ENCODE measurements at regions not wholly inside any gene's neighbourhood (a gene's known extent, or its start where the extent isn't known, plus 50 kb on each side); places are given as distances from the start of the nearest gene placed in this dataset.

DNA sequence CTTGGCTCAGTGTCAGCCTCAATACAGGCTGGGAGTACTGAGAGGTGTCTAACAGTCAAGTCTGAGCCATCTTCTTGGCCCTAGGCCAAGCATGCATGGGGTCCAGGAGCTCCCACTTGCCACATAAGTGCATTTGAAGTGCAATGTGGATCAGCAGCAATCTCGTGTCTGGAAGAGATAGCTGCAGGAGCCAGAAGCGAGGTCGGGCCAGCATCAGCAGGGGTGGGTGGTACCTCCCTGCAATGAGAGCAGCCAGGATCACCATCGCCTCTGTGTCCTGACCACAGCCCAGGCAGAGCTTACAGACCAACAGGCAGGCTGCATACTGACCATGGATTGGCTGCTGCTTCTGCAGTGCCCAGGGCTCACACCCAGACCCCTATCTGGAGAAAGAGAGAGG is 83.0 kb upstream of the CXCL12 start:
- no peak overlapping the region for H3K4me2 ChIP-seq
- no peak overlapping the region for H2AFZ ChIP-seq
- H3K27ac ChIP-seq, result no peak overlapping the region
- H3K79me2 ChIP-seq, result no peaks in the 10 kb centered on the region
- no peaks in the 10 kb centered on the region for H3K9me3 ChIP-seq (ENCODE audit: low read depth)
- WGBS (ENCODE audit: low lambda C conversion rate, missing lambda C conversion rate), result 90% methylated on average over 4 of the region's 4 CpGs
- no peaks in the 10 kb centered on the region for H4K20me1 ChIP-seq (ENCODE audit: insufficient read depth, poor library complexity, severe bottlenecking)
- no peaks in the 10 kb centered on the region for H3K36me3 ChIP-seq (replicated peaks; ENCODE audit: insufficient read depth, low read depth)
- TF ChIP-seq, protein P1, sequence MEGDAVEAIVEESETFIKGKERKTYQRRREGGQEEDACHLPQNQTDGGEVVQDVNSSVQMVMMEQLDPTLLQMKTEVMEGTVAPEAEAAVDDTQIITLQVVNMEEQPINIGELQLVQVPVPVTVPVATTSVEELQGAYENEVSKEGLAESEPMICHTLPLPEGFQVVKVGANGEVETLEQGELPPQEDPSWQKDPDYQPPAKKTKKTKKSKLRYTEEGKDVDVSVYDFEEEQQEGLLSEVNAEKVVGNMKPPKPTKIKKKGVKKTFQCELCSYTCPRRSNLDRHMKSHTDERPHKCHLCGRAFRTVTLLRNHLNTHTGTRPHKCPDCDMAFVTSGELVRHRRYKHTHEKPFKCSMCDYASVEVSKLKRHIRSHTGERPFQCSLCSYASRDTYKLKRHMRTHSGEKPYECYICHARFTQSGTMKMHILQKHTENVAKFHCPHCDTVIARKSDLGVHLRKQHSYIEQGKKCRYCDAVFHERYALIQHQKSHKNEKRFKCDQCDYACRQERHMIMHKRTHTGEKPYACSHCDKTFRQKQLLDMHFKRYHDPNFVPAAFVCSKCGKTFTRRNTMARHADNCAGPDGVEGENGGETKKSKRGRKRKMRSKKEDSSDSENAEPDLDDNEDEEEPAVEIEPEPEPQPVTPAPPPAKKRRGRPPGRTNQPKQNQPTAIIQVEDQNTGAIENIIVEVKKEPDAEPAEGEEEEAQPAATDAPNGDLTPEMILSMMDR (IDR thresholded peaks at IDR 0.05; ENCODE audit: poor library complexity), result no peak
- TF ChIP-seq EZH2phosphoT487 (IDR thresholded peaks at IDR 0.05; ENCODE audit: low read depth, severe bottlenecking, unreplicated experiment) (no peak), EZH2 (IDR thresholded peaks at IDR 0.05; ENCODE audit: borderline replicate concordance) (no peak)
- H3K4me3 ChIP-seq, result no peak overlapping the region
- H3K4me1 ChIP-seq (ENCODE audit: insufficient read depth), result no peaks in the 10 kb centered on the region
- no peaks in the 10 kb centered on the region for H3K27me3 ChIP-seq
- no peak for DNase-seq (ENCODE audit: low spot score)
- no peaks in the 10 kb centered on the region for H3K9me2 ChIP-seq (replicated peaks; ENCODE audit: insufficient read depth)

DNA sequence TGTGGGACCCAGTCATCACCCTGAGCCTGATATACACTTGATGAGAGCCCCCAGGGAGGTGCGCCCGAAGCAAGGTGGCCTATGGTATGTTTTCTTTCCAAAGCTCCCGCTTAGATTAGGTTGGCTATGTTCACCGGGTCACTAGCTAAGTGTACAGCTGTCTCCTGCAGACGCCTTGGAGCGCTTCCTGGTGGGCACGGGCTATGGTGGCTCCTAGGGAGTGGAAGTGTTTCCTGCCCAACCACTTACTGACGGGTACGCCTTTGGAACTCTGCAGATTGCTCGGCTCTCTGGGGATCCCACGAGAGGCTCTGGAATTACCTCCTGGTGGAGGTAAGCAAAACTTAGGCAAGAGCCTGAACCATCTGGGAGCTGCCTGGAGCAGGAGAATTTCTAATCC is 83.6 kb upstream of the CXCL12 start:
- Histone ChIP-seq H3K36me3 (replicated peaks; ENCODE audit: insufficient read depth, low read depth) (no peaks in the 10 kb centered on the region), H3K4me3 (no peak overlapping the region), H3K9me2 (replicated peaks; ENCODE audit: insufficient read depth) (no peaks in the 10 kb centered on the region), H3K4me2 (no peak overlapping the region), H3K27me3 (no peaks in the 10 kb centered on the region), H2AFZ (no peak overlapping the region), H3K27ac (no peak overlapping the region), H3K79me2 (no peaks in the 10 kb centered on the region), H3K4me1 (ENCODE audit: insufficient read depth) (no peaks in the 10 kb centered on the region), H3K9me3 (ENCODE audit: low read depth) (no peaks in the 10 kb centered on the region), H4K20me1 (ENCODE audit: insufficient read depth, poor library complexity, severe bottlenecking) (no peaks in the 10 kb centered on the region)
- no peak for DNase-seq (ENCODE audit: low spot score)
- 92% methylated on average over 11 of the region's 11 CpGs for WGBS (ENCODE audit: low lambda C conversion rate, missing lambda C conversion rate)
- TF ChIP-seq EZH2phosphoT487 (IDR thresholded peaks at IDR 0.05; ENCODE audit: low read depth, severe bottlenecking, unreplicated experiment) (no peak), EZH2 (IDR thresholded peaks at IDR 0.05; ENCODE audit: borderline replicate concordance) (no peak)
- TF ChIP-seq, protein P1 (IDR thresholded peaks at IDR 0.05; ENCODE audit: poor library complexity), result no peak

DNA sequence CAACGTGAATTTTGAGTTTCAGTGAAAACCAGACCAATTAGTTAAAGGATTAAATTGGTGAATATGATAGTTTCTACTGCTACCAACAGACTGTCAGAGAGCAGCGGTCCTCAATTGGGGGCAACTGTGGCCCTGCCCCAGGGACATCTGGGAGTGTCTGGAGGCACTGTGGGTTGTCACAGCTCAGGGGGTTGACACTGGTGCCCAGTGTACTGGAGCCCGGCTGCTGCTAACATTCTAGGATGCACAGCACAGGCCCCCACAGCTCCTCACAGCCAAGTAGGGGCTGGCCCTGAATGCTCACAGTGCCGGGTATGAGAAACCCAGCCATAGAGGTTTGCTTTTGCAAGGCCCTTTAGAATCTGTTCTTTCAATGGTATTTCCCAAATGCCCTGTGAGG is 84.1 kb upstream of the CXCL12 start:
- no peaks in the 10 kb centered on the region for H3K9me2 ChIP-seq (replicated peaks; ENCODE audit: insufficient read depth)
- no peaks in the 10 kb centered on the region for H3K27me3 ChIP-seq
- H3K36me3 ChIP-seq (replicated peaks; ENCODE audit: insufficient read depth, low read depth), result no peaks in the 10 kb centered on the region
- H4K20me1 ChIP-seq (ENCODE audit: insufficient read depth, poor library complexity, severe bottlenecking), result no peaks in the 10 kb centered on the region
- no peaks in the 10 kb centered on the region for H3K79me2 ChIP-seq
- TF ChIP-seq EZH2 (IDR thresholded peaks at IDR 0.05; ENCODE audit: borderline replicate concordance) (no peak), EZH2phosphoT487 (IDR thresholded peaks at IDR 0.05; ENCODE audit: low read depth, severe bottlenecking, unreplicated experiment) (no peak)
- TF ChIP-seq, protein P1 (IDR thresholded peaks at IDR 0.05; ENCODE audit: poor library complexity), result no peak
- H3K4me3 ChIP-seq, result no peak overlapping the region
- DNase-seq (ENCODE audit: low spot score), result no peak
- H3K9me3 ChIP-seq (ENCODE audit: low read depth), result no peaks in the 10 kb centered on the region
- no peak overlapping the region for H2AFZ ChIP-seq
- 97% methylated on average over 4 of the region's 4 CpGs for WGBS (ENCODE audit: low lambda C conversion rate, missing lambda C conversion rate)
- H3K4me1 ChIP-seq (ENCODE audit: insufficient read depth), result no peaks in the 10 kb centered on the region
- no peak overlapping the region for H3K27ac ChIP-seq
- H3K4me2 ChIP-seq, result no peak overlapping the region

DNA sequence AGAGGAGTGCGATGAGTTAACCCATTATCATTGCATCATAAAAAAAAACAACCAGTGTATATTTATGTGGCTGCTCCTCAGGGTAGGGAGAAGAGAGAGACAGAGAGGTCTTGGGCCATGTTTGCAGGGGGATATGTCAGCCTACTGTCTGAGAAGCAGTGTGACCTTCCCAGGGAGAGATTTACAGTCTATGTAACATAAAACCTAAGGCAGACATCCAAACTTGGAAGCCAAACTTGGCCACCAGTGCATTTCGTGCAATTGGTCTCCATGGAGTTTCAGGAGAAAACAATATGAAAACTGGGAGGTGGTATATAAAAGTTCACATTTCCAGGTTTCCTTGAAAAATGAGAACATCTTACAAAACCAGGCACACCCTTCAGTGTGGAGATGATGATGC is 85.9 kb upstream of the CXCL12 start:
- 64% methylated on average over 2 of the region's 2 CpGs for WGBS (ENCODE audit: low lambda C conversion rate, missing lambda C conversion rate)
- Histone ChIP-seq H3K4me2 (no peak overlapping the region), H3K9me3 (ENCODE audit: low read depth) (no peaks in the 10 kb centered on the region), H4K20me1 (ENCODE audit: insufficient read depth, poor library complexity, severe bottlenecking) (no peaks in the 10 kb centered on the region), H3K9me2 (replicated peaks; ENCODE audit: insufficient read depth) (no peaks in the 10 kb centered on the region), H3K27ac (no peak overlapping the region), H3K4me3 (no peak overlapping the region), H2AFZ (no peak overlapping the region), H3K36me3 (replicated peaks; ENCODE audit: insufficient read depth, low read depth) (no peaks in the 10 kb centered on the region), H3K4me1 (ENCODE audit: insufficient read depth) (no peaks in the 10 kb centered on the region), H3K27me3 (no peaks in the 10 kb centered on the region), H3K79me2 (no peaks in the 10 kb centered on the region)
- TF ChIP-seq, protein P1 (IDR thresholded peaks at IDR 0.05; ENCODE audit: poor library complexity), result no peak
- no peak for TF ChIP-seq EZH2 (IDR thresholded peaks at IDR 0.05; ENCODE audit: borderline replicate concordance)
- TF ChIP-seq EZH2phosphoT487 (IDR thresholded peaks at IDR 0.05; ENCODE audit: low read depth, severe bottlenecking, unreplicated experiment), result no peak
- DNase-seq (ENCODE audit: low spot score), result no peak

Data from hepatocyte (in vitro differentiated cells).